SK-N-MC (cell line): ENCODE measurements at regions not wholly inside any gene's neighbourhood (a gene's known extent, or its start where the extent isn't known, plus 50 kb on each side); places are given as distances from the start of the nearest gene placed in this dataset.

Source experiments
- EZH2 ChIP-seq: fragments of 200-600 bp; sonication (generic); IDR thresholded peaks from one replicate; pipeline ENCODE4 v1.6.1; 2017; ENCODE audit warnings: antibody characterized with exemption
- FOXP2 ChIP-seq: optimal IDR thresholded peaks from 2 replicates; pipeline ENCODE3; 2011; ENCODE audit warnings: mild to moderate bottlenecking, moderate library complexity; ENCODE audit not compliant: insufficient read depth; ENCODE audit errors: extremely low read length, control extremely low read depth
- POLR2AphosphoS5 ChIP-seq: IDR thresholded peaks from 2 replicates; pipeline ENCODE4 v1.6.1; 2012; ENCODE audit warnings: mild to moderate bottlenecking, low read depth, low read length, borderline replicate concordance

DNA sequence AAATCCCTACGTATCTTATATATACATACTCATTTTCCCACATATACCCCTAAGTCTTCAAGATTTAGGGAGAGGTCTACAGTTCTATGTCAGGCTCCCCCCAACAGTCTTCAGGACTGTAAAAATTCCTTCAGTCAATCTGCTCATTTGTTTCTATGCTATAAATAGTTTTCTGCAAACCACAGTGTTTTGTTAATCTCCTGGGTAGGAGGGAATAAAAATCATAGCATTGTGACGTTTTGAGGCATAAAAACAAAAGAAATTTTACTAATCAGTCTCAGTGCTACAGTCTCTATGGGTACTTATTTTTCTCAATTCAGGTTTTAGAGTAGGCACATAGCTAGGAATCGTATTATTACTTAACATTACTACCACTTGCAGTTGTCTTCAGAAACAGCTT is 552.8 kb upstream of the LRRC4C start:
- no peak for TF ChIP-seq POLR2AphosphoS5
- TF ChIP-seq EZH2, result no peak
- no peak for TF ChIP-seq FOXP2
